T-helper 1 cell treated with Interleukin-12 subunit alpha and Interleukin-12 subunit beta and Interleukin-4 antibody, amounts not matched to agents 30 ng/mL and 1 ng/mL, for 36 hours (primary cell): ENCODE measurements at regions not wholly inside any gene's neighbourhood (a gene's known extent, or its start where the extent isn't known, plus 50 kb on each side); places are given as distances from the start of the nearest gene placed in this dataset.

Experiments
- intact Hi-C: fragments of 100-400 bp; cut with micrococcal nuclease; formaldehyde crosslinking; loops from one replicate; pipeline ENCODE4 v1.15.1; 2024

DNA sequence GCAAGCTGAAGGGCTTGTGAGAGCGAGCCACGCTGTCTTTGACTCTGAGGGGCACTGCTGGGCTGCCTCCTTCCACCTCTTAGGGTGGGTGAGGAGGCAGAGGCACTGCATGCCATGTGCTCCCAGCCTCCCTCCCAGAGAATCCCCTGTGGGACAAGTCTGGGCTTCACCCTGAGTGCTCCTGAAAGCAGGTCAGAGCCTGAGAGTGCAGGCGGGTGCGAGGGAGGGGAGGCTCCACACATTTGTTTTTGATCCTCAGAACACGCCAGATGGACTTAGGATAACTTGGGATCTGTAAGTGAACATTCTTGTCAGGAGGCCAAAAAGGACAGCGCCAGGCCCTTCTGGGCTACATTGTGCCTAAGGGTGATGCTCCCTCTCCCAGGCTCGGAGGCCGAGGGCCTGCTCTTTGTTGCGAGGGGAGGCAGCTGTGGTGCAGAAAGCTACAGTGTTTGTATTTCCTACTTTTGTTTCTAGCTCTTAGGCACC is 155.4 kb downstream of the TMX1 start:
- intact Hi-C loops = no loop called here

DNA sequence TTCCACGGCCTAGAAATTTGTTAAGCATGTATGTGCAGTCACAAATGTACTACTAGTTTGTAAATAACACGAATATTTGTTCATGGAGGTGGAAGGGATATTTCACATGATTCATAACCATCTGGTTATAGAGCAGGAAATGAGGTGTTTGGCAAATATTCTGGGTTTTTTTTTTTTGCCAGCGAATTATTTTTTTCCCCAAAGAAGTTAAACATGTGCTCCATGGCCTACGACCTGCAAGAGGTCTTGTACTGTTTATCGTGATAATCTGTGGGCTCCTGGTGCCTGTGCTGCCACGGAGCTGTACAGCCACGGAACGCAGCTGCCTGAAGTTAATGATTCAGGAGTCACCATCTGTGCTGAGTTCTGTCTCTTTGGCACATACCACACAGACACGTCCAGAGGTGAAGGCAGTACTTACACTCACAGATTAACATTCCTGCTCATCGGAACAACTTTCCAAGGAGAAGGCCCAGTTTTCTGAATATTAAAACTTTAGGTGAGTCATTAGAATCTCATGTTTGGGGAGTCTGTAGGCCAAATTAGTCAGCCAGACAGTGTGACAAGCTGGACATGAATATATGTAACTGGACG is 156.3 kb downstream of the TMX1 start:
- intact Hi-C loops = no loop called here

DNA sequence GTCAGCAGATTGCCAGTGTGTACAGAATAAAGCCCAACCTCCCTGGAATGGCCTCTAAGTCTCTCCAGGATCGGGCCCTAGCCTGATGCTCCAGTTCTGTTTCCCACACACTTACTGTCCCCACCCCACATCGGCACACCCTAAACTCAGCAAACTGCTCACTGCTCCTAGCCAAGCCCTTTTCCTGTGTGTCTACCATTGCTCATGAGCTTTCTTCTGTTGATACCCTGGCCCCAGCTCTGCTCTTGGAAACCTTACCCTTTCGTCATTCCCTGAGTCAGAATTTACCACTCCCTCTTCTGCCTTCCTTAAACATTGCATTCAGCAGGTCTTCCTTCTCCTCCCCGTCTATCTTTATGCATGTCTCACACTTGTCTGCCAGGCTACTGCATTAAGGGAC is 158.9 kb downstream of the TMX1 start:
- intact Hi-C loops = no loop called here

DNA sequence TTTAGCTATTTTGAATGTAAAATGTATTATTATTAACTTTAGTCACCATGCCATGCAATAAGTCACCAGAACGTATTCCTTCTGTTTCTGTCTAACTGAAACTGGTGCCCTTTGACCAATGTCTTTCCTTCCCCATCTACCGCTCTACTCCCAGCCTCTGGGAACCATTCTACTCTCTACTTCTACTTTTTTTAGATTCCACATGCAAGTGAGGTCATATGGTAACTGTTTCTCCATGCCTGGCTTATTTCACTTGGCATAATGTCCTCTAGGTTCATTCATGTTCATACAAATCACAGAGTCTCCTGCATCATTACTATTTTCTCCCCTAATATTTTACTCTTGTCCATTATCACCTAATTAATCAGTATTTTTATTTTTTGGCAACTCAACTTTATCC is 160.1 kb downstream of the TMX1 start:
- intact Hi-C loops = no loop called here

DNA sequence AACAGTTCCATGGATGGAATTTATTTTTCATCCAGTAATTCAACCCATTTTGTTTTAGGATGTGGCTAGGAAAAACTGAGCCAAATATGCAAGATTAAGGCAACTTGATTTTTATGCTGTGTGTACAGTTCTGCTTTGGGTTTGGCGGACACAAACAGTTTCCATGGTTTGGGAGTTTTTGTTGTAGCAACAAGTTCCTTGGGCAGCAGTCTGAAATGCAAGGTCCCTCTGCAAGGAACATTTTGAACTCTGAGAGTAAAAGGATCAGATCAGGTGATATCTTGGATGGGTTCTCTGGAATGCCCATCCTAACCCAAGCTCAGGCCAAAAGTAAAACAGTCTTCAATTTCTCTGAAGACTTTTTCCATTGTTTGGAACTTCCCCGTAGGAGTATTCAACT is 161.2 kb downstream of the TMX1 start:
- intact Hi-C loops = no loop called here

DNA sequence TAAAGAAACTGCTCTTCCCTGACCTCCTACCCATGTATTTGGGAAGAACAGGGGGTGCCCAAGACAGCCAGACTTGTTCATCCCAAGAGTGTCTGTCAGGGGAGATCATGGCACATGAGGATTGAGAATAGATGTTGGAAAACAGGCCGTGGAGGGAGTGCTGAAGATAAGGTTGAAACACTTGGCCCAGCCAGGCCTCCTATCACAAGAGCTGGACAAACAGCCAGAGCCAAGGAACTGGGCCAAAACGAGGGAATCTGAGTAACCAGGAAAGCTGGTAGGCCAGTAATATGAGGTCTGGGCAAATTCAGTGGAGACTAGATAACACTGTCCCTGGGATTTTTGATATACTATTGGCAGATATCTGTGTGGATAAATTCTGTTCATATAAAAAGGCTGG is 161.7 kb downstream of the TMX1 start:
- intact Hi-C loops = no loop called here

DNA sequence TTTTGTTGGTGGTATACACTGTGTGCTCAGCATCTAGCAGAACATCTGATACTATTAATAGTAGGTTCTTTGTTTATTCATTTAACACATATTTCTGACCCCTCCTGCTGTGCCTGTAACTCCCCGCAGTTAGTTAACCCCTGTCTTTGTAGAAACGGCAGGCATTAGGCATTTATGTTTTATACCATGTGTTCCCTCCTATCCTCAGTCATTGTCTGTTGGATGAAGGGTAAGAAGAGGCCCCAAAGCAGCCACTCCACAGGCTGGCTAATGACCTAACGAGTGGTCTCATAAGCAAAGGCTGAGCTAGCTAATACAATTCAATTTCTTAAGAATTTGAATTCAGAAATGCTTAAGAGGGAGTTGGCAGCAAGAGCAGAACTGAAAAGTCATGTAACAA is 170.8 kb downstream of the TMX1 start:
- intact Hi-C loops = no loop called here

DNA sequence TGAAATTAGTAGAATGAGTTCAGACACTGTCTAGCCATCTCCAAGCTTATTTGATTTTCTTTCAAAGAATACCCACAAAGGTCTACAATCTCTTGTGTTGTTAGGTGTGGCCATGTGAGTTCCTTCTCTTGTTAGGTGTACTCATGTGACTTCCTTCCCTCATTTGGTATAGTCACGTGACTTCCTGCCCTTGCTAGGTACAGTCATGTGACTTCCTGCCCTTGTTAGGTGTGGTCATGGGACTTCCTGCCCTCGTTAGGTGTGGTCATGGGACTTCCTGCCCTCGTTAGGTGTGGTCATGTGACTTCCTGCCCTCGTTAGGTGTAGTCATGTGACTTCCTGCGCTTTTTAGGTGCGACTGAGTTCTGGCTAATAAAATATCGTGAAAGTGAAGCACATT is 179.6 kb downstream of the TMX1 start:
- intact Hi-C loops = no loop called here

DNA sequence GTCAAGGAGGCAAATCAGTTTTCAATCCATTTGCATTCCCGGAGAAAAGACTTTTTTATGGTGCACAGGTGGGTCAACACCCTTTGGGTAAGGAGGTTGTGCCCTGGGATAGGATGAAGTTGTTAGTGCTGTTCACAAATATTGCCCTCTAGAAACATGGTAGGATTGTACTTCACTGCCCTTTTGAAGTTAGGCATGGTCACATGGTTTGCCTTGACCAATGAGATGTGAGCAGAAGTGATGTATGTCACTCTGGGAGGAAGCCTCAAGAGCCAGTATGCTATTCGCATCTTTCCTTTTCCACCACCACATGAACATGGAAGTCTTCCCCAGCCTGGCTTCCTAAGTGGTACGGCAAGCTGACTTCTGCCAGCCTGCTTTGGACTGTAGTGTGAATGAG is 182.7 kb downstream of the TMX1 start:
- intact Hi-C loops = no loop called here

DNA sequence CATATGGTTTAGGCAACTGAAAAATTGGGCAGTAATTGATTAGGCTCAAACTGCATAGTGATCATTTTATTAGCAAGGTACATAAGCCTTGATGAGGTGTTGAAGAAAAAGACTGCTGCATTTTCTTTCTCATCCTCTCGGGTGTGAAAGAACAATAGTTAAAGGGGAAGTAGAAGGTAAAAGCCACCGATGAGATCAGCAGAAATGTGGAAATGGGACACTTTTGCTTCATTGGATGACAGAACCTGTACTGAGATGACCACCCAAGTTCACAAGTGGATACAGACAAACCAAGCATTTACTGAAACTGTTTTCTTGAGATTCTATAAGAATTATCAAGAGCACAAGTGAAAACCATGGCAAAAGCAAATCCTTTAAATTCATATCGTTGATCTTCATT is 184.0 kb downstream of the TMX1 start:
- intact Hi-C loops = no loop called here

DNA sequence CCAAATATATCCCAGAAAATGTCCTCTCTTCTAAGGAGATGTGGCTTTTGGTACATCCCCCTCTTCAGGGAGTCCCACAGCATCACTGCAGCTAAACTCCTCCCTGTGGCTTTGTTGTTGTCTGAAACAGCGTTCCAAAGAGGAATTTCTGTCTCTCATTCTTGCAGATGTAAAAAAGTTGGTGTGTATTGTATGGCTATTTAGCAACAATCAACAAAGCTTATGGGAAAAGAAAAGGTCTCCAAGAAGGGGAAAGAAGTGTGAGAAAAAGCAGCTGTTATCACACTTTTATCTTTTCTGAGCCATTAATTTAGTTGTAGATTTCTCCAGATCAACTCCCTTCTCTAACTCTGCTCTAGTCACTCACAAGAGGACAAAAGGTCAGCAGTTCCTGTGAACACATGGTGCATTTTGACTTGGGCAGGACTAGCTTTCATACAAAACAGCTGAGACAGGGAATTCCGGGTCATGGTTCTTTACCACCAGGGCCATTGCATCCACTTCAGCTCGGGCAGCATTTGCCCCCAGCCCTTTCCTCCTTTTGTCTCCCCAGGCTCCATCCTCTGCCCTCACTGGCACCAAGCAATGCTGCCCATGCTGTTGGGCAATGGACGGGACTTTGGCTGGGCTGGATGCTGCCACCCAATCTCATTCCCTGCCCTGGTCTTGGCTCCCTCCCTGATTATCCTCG is 184.7 kb downstream of the TMX1 start:
- intact Hi-C loops = no loop called here

DNA sequence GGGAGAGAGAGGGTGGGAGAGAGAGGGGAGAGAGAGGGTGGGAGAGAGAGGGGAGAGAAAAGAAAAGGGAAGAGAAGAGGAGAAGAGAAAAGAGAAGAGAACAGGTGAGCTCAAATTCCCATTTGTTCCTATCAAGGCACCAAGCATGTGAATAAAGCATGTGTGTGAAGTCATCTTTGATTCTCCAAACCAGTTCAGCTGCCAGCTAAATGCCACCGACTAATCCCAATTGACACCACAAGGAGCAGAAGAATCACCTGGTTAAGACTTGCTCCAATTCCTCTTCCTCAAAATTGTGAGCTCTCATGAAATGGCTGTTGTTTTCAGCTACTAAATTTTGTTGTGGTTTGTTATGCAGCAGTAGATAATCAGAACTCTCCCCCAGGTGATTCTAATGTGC is 188.9 kb downstream of the TMX1 start:
- intact Hi-C loops = no loop called here

DNA sequence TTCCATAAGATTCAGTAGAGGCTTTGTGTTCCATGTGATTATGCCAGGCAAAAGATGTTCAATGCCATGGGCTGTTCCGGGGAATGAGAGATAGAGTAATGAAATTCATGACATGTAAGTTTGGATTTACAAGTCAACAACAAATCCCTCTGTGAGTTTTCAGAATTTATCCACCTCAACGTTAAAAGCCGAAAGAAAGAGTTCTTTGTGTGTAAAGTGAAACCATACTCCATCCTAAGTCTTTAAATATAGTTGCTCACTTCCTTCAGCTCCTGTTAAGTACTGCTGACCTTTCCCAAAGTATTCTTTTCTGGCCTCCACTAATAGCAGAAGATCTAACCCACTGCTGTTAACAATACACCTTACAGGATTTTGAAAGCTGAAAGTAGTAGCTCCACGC is 190.0 kb downstream of the TMX1 start:
- intact Hi-C loops = no loop called here

DNA sequence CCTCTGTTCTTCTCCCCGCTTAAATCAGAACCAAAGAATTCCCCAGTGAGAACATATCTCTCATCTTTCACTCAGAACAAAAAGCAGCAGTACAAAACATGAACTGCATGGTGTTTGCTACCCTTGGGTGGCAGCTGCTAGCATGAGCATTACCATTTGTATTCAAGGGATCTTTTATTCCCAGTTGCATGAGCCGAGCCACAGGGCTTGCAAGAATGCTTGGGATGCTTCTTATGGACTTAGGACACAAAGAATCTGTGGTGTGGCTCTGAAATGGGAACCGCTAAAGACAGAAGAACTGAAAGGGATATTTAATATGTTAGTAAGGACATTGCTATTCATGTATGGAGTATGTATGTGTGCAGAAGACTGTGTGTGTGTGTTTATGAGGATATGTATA is 190.6 kb downstream of the TMX1 start:
- intact Hi-C loops = no loop called here

DNA sequence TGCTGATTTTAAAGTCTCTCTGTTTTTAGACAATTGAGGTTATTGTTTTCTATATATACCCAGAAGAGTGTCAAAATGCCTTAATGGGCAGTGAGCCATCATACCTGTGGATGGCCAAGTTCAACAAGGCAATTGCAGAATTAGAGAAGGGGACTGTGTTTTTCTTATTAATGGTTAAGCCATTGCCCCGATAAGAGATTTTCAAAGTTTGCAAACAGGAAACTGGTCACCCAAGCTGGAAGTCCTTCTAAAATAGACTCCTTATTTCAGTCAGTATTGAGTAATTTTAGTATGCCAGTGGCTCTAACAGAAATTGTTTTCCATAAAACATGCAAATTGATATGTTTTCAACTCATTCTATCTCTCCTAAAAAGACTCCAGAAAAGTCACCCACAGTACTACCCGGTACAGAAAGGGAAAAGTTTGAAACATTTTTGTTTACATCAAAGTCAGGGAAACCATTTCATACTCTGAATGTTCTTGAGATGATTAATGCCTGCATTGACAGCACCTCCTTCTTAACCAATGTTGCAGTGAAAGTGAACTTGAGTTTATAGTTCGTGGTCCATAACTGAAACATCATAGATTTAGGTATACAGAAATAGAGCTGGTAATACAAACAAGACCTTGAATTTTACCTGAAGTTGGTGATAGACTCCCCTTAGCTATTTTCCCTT is 191.1 kb downstream of the TMX1 start:
- intact Hi-C loops = no loop called here

DNA sequence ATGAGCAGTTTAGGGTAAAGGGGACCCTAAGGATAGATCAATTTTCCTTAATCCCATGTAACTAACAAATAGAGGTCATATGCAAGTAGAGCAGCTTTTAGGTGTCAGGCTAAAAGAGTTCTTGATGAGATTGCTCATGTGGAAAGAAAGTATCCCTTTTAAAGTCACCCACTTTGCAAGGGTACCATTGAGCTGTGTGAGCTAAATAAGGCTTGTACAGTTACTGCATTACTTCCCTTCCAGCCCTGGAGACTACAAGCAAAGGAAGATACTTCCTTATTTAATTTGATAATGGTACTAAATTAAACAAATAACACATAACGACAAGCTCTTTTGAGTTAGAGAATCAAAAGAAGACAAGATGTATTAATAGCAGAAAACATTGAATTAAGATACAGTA is 191.7 kb downstream of the TMX1 start:
- intact Hi-C loops = no loop called here

DNA sequence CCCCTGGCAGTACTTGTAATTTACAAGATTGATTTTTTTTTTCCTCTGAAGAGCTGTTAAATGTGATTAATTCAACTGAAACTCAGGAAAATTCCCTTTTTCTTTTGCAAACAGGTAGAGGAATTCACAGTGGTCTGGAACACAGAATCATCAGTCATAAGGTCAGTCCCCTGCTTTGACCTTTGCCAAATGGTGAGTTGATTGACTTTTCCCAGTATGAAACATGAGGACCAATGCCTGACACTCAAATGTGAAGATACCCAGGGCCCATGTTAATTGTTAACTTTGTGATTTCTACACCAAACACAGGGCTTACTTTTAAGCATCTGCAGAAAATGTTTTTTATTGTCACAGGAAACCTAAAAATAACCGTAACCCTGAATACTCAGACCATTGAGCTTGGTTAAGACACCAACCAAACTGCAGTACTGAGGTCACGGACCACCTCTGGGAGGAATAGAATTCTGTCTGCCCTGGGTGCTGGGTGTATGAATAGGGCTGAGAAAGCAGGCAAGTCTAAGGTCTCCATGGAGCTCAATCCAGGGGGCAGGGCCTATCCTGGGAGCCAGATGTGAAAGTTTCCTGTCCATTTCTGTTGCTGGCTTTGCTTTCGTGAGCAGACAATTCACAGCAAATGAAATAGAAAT is 192.4 kb downstream of the TMX1 start:
- intact Hi-C loops = no loop called here

DNA sequence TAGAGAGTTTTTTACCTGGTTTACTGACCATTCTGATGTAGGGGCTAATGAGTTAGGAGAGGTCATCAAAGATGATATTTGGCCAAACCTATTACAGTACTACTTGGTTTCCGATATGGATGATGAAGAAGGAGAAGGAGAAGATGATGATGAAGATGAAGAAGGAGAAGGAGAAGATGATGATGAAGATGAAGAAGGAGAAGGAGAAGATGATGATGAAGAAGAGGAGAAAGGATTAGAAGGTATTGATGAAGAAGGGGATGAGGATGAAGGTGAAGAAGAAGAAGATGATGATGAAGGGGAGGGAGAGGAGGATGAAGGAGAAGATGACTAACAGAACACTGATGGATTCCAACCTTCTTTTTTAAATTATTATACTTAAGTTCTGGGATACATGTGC is 196.6 kb downstream of the TMX1 start:
- intact Hi-C loops = no loop called here

DNA sequence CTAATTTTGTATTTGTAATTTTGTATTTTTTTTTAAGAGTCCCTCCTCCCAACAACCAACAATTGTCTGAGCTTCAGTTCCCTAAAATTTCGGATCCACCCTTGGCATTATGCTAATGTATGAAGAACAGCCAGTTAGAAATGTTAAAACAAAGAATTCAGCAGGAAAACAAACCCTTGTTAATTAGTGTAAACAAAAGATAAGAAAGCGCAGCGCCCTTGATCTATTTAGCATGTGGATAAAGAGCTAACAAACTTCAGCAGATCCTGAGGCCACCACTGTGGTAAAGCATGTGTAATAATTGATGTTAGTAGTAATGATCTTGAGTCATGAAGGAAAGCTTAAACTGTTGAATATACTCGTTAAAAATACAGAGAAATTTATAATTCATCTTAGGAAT is 199.8 kb downstream of the TMX1 start:
- intact Hi-C loops = no loop called here

DNA sequence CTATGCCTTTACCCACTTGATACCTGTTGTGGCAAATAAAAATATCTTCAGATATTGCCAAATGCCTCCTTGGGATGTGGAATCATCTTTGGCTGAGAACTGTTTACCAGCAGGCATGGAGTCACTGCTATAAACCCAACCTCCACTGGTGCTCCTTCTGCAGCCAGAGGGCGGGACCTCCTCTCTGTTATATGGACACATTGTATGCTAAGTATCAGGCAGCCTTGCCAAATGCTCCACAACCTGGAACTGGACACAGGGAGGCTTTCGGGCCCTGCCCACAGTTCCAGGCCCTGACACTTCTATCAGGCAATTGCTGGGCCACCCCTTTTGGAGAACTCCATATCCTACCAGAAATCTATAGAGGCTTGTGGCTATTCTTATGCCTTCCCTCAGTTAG is 201.0 kb downstream of the TMX1 start:
- intact Hi-C loops = no loop called here

DNA sequence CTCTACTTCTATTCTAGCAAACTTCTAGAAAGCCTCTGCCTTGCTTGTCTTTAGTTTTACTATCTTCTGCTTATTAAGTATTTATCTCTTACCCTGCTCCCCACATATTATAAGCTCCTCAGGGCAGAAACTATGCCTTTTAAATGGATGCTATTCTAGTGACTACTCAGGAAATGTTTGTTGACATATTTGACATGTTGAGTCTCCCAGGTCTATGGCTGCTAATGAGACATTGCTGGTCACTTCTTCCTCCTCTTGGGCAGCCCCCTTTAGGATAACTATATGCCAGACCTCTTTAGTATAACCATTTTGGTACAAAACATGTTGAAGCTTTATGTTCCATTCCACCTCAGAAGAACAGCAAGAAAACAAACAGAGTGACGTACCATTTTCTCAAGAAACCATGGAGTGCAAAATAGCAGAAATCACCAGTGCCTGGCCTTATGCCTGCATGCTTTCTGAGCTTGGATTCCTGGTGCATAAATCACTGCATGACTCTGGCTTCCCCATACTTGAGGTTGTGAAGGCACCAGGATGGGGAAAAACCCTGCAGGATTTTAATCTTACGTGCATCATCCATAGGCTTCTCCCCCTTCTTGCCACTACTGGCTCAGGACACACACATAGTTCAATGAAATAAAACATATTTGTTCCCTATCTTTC is 202.6 kb downstream of the TMX1 start:
- intact Hi-C loops = no loop called here
